Peyer's patch (tissue), 4 donors: ENCODE measurements at regions not wholly inside any gene's neighbourhood (a gene's known extent, or its start where the extent isn't known, plus 50 kb on each side); places are given as distances from the start of the nearest gene placed in this dataset.

Experiments used
- POLR2A ChIP-seq, 2 donors: fragments of 450-650 bp; IDR thresholded peaks; one replicate each; pipeline ENCODE4 v1.5.1; 2017; ENCODE audit warnings: antibody characterized with exemption in 2 of 2, mild to moderate bottlenecking in 2 of 2, moderate library complexity in 2 of 2
- TF ChIP-seq, protein P1 (sequence below), 6 experiments: fragments of 450-650 bp in 4 of 6; fragments of 200-600 bp in 2 of 6; sonication (generic) in 1 of 6; IDR thresholded peaks; one replicate each; pipeline ENCODE4 v1.5.1; 2017 to 2019; ENCODE audit warnings: antibody characterized with exemption in 6 of 6, mild to moderate bottlenecking in 3 of 6, moderate library complexity in 1 of 6

DNA sequence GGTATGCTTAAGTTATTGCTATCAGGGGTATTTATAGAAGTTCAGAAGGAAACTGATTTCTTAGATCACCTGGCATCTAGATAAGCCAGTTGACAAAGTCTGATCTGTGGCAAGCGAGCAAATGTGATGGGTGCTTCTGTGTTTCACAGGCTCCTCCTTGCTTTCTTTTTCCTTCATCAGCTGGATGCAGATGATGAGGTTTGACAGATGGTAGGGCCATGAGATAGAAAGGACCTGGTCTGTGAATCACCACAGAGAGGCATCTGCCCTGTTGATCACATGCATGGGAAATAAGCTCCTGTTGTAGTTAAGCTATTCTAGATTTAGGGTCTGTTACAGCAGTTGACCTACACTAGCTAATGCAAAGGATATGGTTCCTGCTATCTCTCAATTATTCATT, 372.0 kb downstream of the NEK10 start:
- TF ChIP-seq POLR2A (IDR thresholded peaks at IDR 0.05) = no peak
- TF ChIP-seq, protein P1, sequence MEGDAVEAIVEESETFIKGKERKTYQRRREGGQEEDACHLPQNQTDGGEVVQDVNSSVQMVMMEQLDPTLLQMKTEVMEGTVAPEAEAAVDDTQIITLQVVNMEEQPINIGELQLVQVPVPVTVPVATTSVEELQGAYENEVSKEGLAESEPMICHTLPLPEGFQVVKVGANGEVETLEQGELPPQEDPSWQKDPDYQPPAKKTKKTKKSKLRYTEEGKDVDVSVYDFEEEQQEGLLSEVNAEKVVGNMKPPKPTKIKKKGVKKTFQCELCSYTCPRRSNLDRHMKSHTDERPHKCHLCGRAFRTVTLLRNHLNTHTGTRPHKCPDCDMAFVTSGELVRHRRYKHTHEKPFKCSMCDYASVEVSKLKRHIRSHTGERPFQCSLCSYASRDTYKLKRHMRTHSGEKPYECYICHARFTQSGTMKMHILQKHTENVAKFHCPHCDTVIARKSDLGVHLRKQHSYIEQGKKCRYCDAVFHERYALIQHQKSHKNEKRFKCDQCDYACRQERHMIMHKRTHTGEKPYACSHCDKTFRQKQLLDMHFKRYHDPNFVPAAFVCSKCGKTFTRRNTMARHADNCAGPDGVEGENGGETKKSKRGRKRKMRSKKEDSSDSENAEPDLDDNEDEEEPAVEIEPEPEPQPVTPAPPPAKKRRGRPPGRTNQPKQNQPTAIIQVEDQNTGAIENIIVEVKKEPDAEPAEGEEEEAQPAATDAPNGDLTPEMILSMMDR (IDR thresholded peaks at IDR 0.05) = no peak
